Karpas-422 (cell line): ENCODE measurements at regions not wholly inside any gene's neighbourhood (a gene's known extent, or its start where the extent isn't known, plus 50 kb on each side); places are given as distances from the start of the nearest gene placed in this dataset.
"Not testable (repeated sequence)": the region's sequence is repeated elsewhere in the genome, so short reads cannot be mapped to it uniquely, and the experiment has no call there.

ENCODE experiments used
- DNase-seq: peaks from one replicate; pipeline ENCODE4 v3.0.0-alpha.2; 2015
- H2AFZ ChIP-seq: fragments of 200-600 bp; sonication (generic); 2 replicates; pipeline ENCODE4 v1.6.1; 2014; ENCODE audit warnings: antibody characterized with exemption, low read length, mixed read lengths
- H3K27ac ChIP-seq: fragments of 200-600 bp; sonication (generic); 2 replicates; pipeline ENCODE4 v1.5.1; 2014; ENCODE audit warnings: mild to moderate bottlenecking, low read length, moderate library complexity
- H3K27me3 ChIP-seq: fragments of 200-600 bp; sonication (generic); 2 replicates; pipeline ENCODE4 v1.6.1; 2014; ENCODE audit warnings: low read length, mixed read lengths
- H3K36me3 ChIP-seq: fragments of 200-600 bp; sonication (generic); 2 replicates; pipeline ENCODE4 v1.6.1; 2014; ENCODE audit warnings: low read length, mixed read lengths; ENCODE audit not compliant: insufficient read depth
- H3K4me1 ChIP-seq: fragments of 200-600 bp; sonication (generic); 2 replicates; pipeline ENCODE4 v1.6.1; 2014; ENCODE audit warnings: mild to moderate bottlenecking, low read length, mixed read lengths
- H3K4me2 ChIP-seq: fragments of 200-600 bp; sonication (generic); 2 replicates; pipeline ENCODE4 v1.6.1; 2014; ENCODE audit warnings: low read length, low read depth, mild to moderate bottlenecking; ENCODE audit not compliant: poor library complexity, severe bottlenecking
- H3K4me3 ChIP-seq: fragments of 200-600 bp; sonication (generic); 2 replicates; pipeline ENCODE4 v1.5.1; 2014; ENCODE audit warnings: mild to moderate bottlenecking, antibody characterized with exemption, low read length, mixed read lengths
- H3K79me2 ChIP-seq: fragments of 200-600 bp; sonication (generic); 2 replicates; pipeline ENCODE4 v1.6.1; 2014; ENCODE audit warnings: mild to moderate bottlenecking, low read length, mixed read lengths
- H3K9ac ChIP-seq: fragments of 200-600 bp; sonication (generic); 2 replicates; pipeline ENCODE4 v1.6.0; 2014; ENCODE audit warnings: low read length
- H3K9me2 ChIP-seq: fragments of 200-600 bp; sonication (generic), shearing (Covaris generic); replicated peaks from 2 replicates; pipeline ENCODE4 v1.6.0; 2014; ENCODE audit warnings: mild to moderate bottlenecking, low read length, moderate library complexity; ENCODE audit not compliant: insufficient read depth
- H3K9me3 ChIP-seq: fragments of 300-700, 200-600 bp; sonication (generic); 2 replicates; pipeline ENCODE4 v1.6.1; 2014; ENCODE audit warnings: low read length, mixed read lengths
- H4K20me1 ChIP-seq: fragments of 200-600 bp; sonication (generic); 2 replicates; pipeline ENCODE4 v1.6.1; 2014; ENCODE audit warnings: mild to moderate bottlenecking, antibody characterized with exemption, low read length, low read depth; ENCODE audit not compliant: insufficient read depth

GRCh38 chr6:25153079-25153478 lies 126.1 kb upstream of the CARMIL1 start:
- H3K36me3 ChIP-seq = no peaks in the 10 kb centered on the region

GRCh38 chr6:25154034-25154596 lies 125.1 kb upstream of the CARMIL1 start:
- Histone ChIP-seq H3K9ac (no peak overlapping the region), H4K20me1 (no peaks in the 10 kb centered on the region), H3K4me1 (no peaks in the 10 kb centered on the region), H3K27ac (no peak overlapping the region), H3K4me3 (no peak overlapping the region), H3K4me2 (no peak overlapping the region), H3K79me2 (no peaks in the 10 kb centered on the region), H3K27me3 (no peaks in the 10 kb centered on the region), H3K9me3 (no peaks in the 10 kb centered on the region), H3K9me2 (no peaks in the 10 kb centered on the region), H2AFZ (no peak overlapping the region), H3K36me3 (no peaks in the 10 kb centered on the region)
- DNase-seq = no peak

More at GRCh38 chr6:25153079-25153478, 126.1 kb upstream of the CARMIL1 start:
- Histone ChIP-seq H4K20me1 (no peaks in the 10 kb centered on the region), H3K9me2 (no peaks in the 10 kb centered on the region), H3K9ac (no peak overlapping the region), H3K9me3 (no peaks in the 10 kb centered on the region), H3K4me1 (no peaks in the 10 kb centered on the region), H3K4me3 (no peak overlapping the region), H3K4me2 (no peak overlapping the region), H3K27ac (no peak overlapping the region), H3K27me3 (no peaks in the 10 kb centered on the region; the same call in 1 of the 2 replicates), H3K79me2 (no peaks in the 10 kb centered on the region), H2AFZ (no peak overlapping the region)
- no peak for DNase-seq

GRCh38 chr6:25155211-25155610 lies 124.0 kb upstream of the CARMIL1 start:
- Histone ChIP-seq H2AFZ (no peak overlapping the region), H3K27me3 (no peaks in the 10 kb centered on the region), H3K4me3 (no peak overlapping the region), H3K9ac (no peak overlapping the region), H3K9me3 (no peaks in the 10 kb centered on the region), H3K79me2 (no peaks in the 10 kb centered on the region), H3K4me2 (no peak overlapping the region), H3K36me3 (no peaks in the 10 kb centered on the region), H3K9me2 (no peaks in the 10 kb centered on the region), H3K27ac (no peak overlapping the region), H4K20me1 (no peaks in the 10 kb centered on the region), H3K4me1 (no peaks in the 10 kb centered on the region)
- no peak for DNase-seq

GRCh38 chr6:25156123-25156522 lies 123.1 kb upstream of the CARMIL1 start:
- H3K27me3 ChIP-seq = no peaks in the 10 kb centered on the region
- H3K4me3 ChIP-seq = no peak overlapping the region
- H3K36me3 ChIP-seq = no peaks in the 10 kb centered on the region
- H3K79me2 ChIP-seq = no peaks in the 10 kb centered on the region
- no peak overlapping the region for H3K27ac ChIP-seq
- H3K9me3 ChIP-seq = no peaks in the 10 kb centered on the region
- H3K9ac ChIP-seq = no peak overlapping the region
- no peak overlapping the region for H2AFZ ChIP-seq
- H3K4me1 ChIP-seq = no peaks in the 10 kb centered on the region
- H4K20me1 ChIP-seq = no peaks in the 10 kb centered on the region
- H3K9me2 ChIP-seq = no peaks in the 10 kb centered on the region
- DNase-seq = no peak
- no peak overlapping the region for H3K4me2 ChIP-seq

GRCh38 chr6:25157183-25157582 lies 122.0 kb upstream of the CARMIL1 start:
- H3K9ac ChIP-seq = no peak overlapping the region
- no peaks in the 10 kb centered on the region for H4K20me1 ChIP-seq
- H3K4me1 ChIP-seq = no peaks in the 10 kb centered on the region
- no peak overlapping the region for H3K4me2 ChIP-seq
- no peaks in the 10 kb centered on the region for H3K9me2 ChIP-seq
- H3K9me3 ChIP-seq = no peaks in the 10 kb centered on the region
- H3K27me3 ChIP-seq = no peaks in the 10 kb centered on the region
- DNase-seq = no peak
- no peak overlapping the region for H3K27ac ChIP-seq
- no peak overlapping the region for H3K4me3 ChIP-seq
- H2AFZ ChIP-seq = no peak overlapping the region
- H3K36me3 ChIP-seq = no peaks in the 10 kb centered on the region
- no peaks in the 10 kb centered on the region for H3K79me2 ChIP-seq

- Histone ChIP-seq H3K4me3 (no peak overlapping the region), H3K9me2 (no peaks in the 10 kb centered on the region)
Observed at GRCh38 chr6:25157842-25158241, 121.3 kb upstream of the CARMIL1 start.

GRCh38 chr6:25160134-25160533 lies 119.0 kb upstream of the CARMIL1 start:
- not testable (repeated sequence) for H4K20me1 ChIP-seq, H3K9me3 ChIP-seq, H3K4me3 ChIP-seq, H2AFZ ChIP-seq, H3K79me2 ChIP-seq, H3K9me2 ChIP-seq, H3K36me3 ChIP-seq, H3K4me2 ChIP-seq, H3K4me1 ChIP-seq, H3K27ac ChIP-seq, H3K27me3 ChIP-seq, H3K9ac ChIP-seq, DNase-seq

More at GRCh38 chr6:25157842-25158241, 121.3 kb upstream of the CARMIL1 start:
- no peak for DNase-seq
- Histone ChIP-seq H3K27ac (no peak overlapping the region), H3K4me2 (no peak overlapping the region), H2AFZ (no peak overlapping the region), H4K20me1 (no peaks in the 10 kb centered on the region), H3K9ac (no peak overlapping the region), H3K4me1 (no peaks in the 10 kb centered on the region), H3K9me3 (no peaks in the 10 kb centered on the region), H3K79me2 (no peaks in the 10 kb centered on the region), H3K36me3 (no peaks in the 10 kb centered on the region), H3K27me3 (no peaks in the 10 kb centered on the region)

GRCh38 chr6:25165177-25165576 lies 114.0 kb upstream of the CARMIL1 start:
- H3K79me2 ChIP-seq = no peaks in the 10 kb centered on the region
- no peaks in the 10 kb centered on the region for H3K27me3 ChIP-seq
- H3K4me1 ChIP-seq = no peaks in the 10 kb centered on the region
- H3K9me3 ChIP-seq = no peaks in the 10 kb centered on the region
- H4K20me1 ChIP-seq = no peaks in the 10 kb centered on the region
- H2AFZ ChIP-seq = no peak overlapping the region
- H3K9me2 ChIP-seq = no peaks in the 10 kb centered on the region
- no peak for DNase-seq
- H3K9ac ChIP-seq = no peak overlapping the region
- no peak overlapping the region for H3K4me2 ChIP-seq
- H3K36me3 ChIP-seq = no peaks in the 10 kb centered on the region
- H3K27ac ChIP-seq = no peak overlapping the region
- H3K4me3 ChIP-seq = no peak overlapping the region

- Histone ChIP-seq H3K9me3 (no peaks in the 10 kb centered on the region), H3K79me2 (no peaks in the 10 kb centered on the region), H3K4me3 (no peak overlapping the region), H3K9me2 (no peaks in the 10 kb centered on the region), H3K27ac (no peak overlapping the region), H3K4me2 (no peak overlapping the region), H2AFZ (no peak overlapping the region), H3K27me3 (no peaks in the 10 kb centered on the region), H4K20me1 (no peaks in the 10 kb centered on the region), H3K36me3 (no peaks in the 10 kb centered on the region), H3K9ac (no peak overlapping the region), H3K4me1 (no peaks in the 10 kb centered on the region)
- DNase-seq = no peak
Observed at GRCh38 chr6:25165800-25166199, 113.4 kb upstream of the CARMIL1 start.
